B cell (primary cell): ENCODE measurements at regions not wholly inside any gene's neighbourhood (a gene's known extent, or its start where the extent isn't known, plus 50 kb on each side); places are given as distances from the start of the nearest gene placed in this dataset.

ENCODE experiments used
- CTCF ChIP-seq: fragments of 200-600 bp; IDR thresholded peaks from one replicate; pipeline ENCODE4 v1.8.0; 2022; ENCODE audit warnings: antibody characterized with exemption, mild to moderate bottlenecking
- EZH2 ChIP-seq: IDR thresholded peaks from 2 replicates; pipeline ENCODE4 v1.6.1; 2012; ENCODE audit warnings: borderline replicate concordance, low read depth, mild to moderate bottlenecking, moderate library complexity, low read length; ENCODE audit not compliant: insufficient read depth, poor library complexity, severe bottlenecking

GRCh38 chr1:173293756-173294155, 86.6 kb upstream of the TNFSF4 start:
- TF ChIP-seq CTCF: no peak
- TF ChIP-seq EZH2: no peak
